Spleen (tissue), 11 donors: ENCODE measurements at regions not wholly inside any gene's neighbourhood (a gene's known extent, or its start where the extent isn't known, plus 50 kb on each side); places are given as distances from the start of the nearest gene placed in this dataset.

ENCODE experiments used
- DNase-seq: peaks from one replicate; pipeline ENCODE4 v3.0.0-alpha.2; 2020
- H3K27ac ChIP-seq, 8 donors: fragments of 200-600 bp; sonication (generic) in 7 of 8; 1 replicate in 4 of 8; 2 replicates in 4 of 8; pipeline versions ENCODE4 v1.5.0 to v1.8.0; 2016 to 2021; ENCODE audit warnings: inconsistent platforms in 4 of 8, mild to moderate bottlenecking in 4 of 8, moderate library complexity in 1 of 8
- H3K27me3 ChIP-seq, 7 donors: fragments of 200-600 bp; sonication (generic) in 6 of 7; replicated peaks in 1 of 7; 1 replicate in 4 of 7; 2 replicates in 3 of 7; pipeline versions ENCODE4 v1.5.0 to v1.8.0; 2016 to 2021; ENCODE audit warnings: inconsistent platforms in 3 of 7, mild to moderate bottlenecking in 1 of 7
- H3K36me3 ChIP-seq, 6 donors: fragments of 200-600 bp; sonication (generic) in 5 of 6; 1 replicate in 4 of 6; 2 replicates in 2 of 6; pipeline versions ENCODE4 v1.5.0 to v1.8.0; 2016 to 2021; ENCODE audit warnings: inconsistent platforms in 2 of 6
- H3K4me1 ChIP-seq, 6 donors: fragments of 200-600 bp; sonication (generic) in 5 of 6; 1 replicate in 3 of 6; 2 replicates in 3 of 6; pipeline versions ENCODE4 v1.5.0 to v1.8.0; 2016 to 2021; ENCODE audit warnings: inconsistent platforms in 3 of 6
- H3K4me3 ChIP-seq, 8 donors: fragments of 200-600 bp; sonication (generic) in 7 of 8; 1 replicate in 4 of 8; 2 replicates in 4 of 8; pipeline versions ENCODE4 v1.5.0 to v1.8.0; 2016 to 2021; ENCODE audit warnings: inconsistent platforms in 4 of 8, mild to moderate bottlenecking in 4 of 8, moderate library complexity in 2 of 8
- H3K9me3 ChIP-seq, 8 donors: fragments of 200-600 bp; sonication (generic) in 7 of 8; 1 replicate in 4 of 8; 2 replicates in 4 of 8; pipeline versions ENCODE4 v1.5.0 to v1.8.0; 2016 to 2021; ENCODE audit warnings: inconsistent platforms in 4 of 8
- POLR2A ChIP-seq, 3 donors: fragments of 450-650 bp; IDR thresholded peaks; one replicate each; pipeline ENCODE4 v1.5.1; 2017; ENCODE audit warnings: antibody characterized with exemption in 3 of 3, mild to moderate bottlenecking in 1 of 3
- POLR2AphosphoS5 ChIP-seq, 3 donors: sonication (generic); formaldehyde crosslinking; IDR thresholded peaks; one replicate each; pipeline ENCODE4 v1.5.1; 2017; ENCODE audit warnings: antibody characterized with exemption in 3 of 3
- WGBS, 5 donors: extraction: QIAGEN DNeasy Blood & Tissue Kit in 3 of 5; methylation state at CpG; one replicate each; pipeline versions ENCODE4 v1.1.5 to v1.1.7; 2013 to 2018; 5-methylcytosine and 5-hydroxymethylcytosine counted together
- intact Hi-C: fragments of 100-400 bp; cut with DNase I; formaldehyde crosslinking; loops from one replicate; pipeline ENCODE4 v1.15.0; 2023; ENCODE audit warnings: low total_unique reads
- TF ChIP-seq, protein P1 (sequence below), 11 experiments: fragments of 200-600 bp in 7 of 11; fragments of 450-650 bp in 4 of 11; sonication (generic) in 4 of 11; IDR thresholded peaks in 8 of 11; conservative IDR thresholded peaks in 3 of 11; 1 replicate in 7 of 11; 2 replicates in 4 of 11; pipeline versions ENCODE4 v1.4.0 to v1.8.0; 2016 to 2021; ENCODE audit warnings: antibody characterized with exemption in 11 of 11, inconsistent platforms in 4 of 11, mild to moderate bottlenecking in 1 of 11
- donor health status: healthy with polysubstance abuse.
- donor health status: DM: no; HTN: no; CAD: no; lungs with moderate emphysema.
- donor health status: DM: no; HTN: no; CAD: no.
- donor health status: Bipolar disorder and iron deficiency.
- donor health status: healthy.
- donor health status: DM: no; HTN: no; CAD: no.
- donor health status: DM: yes; HTN: yes; CAD: no.

DNA sequence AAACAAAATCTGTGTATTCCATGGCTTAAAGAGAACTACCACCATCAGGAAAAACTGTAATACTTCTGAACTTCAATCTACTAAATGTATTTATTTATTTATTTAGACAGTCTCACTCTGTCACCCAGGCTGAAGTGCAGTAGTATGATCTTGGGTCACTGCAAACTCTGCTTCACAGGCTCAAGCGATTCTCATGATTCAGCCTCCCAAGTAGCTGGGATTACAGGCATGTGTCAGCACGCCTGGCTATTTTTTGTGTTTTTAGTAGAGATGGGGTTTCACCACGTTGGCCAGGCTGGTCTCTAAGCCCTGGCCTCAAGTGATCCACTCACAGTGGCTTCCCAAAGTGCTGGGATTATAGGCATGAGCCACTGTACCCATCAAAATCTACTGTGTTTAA lies 202.3 kb upstream of the POU1F1 start:
- Histone ChIP-seq H3K27me3 (no peaks in the 10 kb centered on the region), H3K4me1 (no peaks in the 10 kb centered on the region), H3K36me3 (no peaks in the 10 kb centered on the region), H3K9me3 (peaks cover 0 to 9% (median 5%) of the 10 kb centered on the region in 8 donors), H3K4me3 (no peak overlapping the region), H3K27ac (no peak overlapping the region)
- no peak for DNase-seq
- WGBS, 5 donors: 72 to 82% (median 74%) methylated on average over 3 of the region's 3 CpGs
- intact Hi-C loops: no loop called here
- TF ChIP-seq POLR2A (IDR thresholded peaks at IDR 0.05) (no peak), POLR2AphosphoS5 (IDR thresholded peaks at IDR 0.05) (no peak)
- TF ChIP-seq, protein P1, sequence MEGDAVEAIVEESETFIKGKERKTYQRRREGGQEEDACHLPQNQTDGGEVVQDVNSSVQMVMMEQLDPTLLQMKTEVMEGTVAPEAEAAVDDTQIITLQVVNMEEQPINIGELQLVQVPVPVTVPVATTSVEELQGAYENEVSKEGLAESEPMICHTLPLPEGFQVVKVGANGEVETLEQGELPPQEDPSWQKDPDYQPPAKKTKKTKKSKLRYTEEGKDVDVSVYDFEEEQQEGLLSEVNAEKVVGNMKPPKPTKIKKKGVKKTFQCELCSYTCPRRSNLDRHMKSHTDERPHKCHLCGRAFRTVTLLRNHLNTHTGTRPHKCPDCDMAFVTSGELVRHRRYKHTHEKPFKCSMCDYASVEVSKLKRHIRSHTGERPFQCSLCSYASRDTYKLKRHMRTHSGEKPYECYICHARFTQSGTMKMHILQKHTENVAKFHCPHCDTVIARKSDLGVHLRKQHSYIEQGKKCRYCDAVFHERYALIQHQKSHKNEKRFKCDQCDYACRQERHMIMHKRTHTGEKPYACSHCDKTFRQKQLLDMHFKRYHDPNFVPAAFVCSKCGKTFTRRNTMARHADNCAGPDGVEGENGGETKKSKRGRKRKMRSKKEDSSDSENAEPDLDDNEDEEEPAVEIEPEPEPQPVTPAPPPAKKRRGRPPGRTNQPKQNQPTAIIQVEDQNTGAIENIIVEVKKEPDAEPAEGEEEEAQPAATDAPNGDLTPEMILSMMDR (IDR thresholded peaks at IDR 0.05 in 8 of 11, conservative IDR thresholded peaks at IDR 0.05 in 3 of 11): no peak

DNA sequence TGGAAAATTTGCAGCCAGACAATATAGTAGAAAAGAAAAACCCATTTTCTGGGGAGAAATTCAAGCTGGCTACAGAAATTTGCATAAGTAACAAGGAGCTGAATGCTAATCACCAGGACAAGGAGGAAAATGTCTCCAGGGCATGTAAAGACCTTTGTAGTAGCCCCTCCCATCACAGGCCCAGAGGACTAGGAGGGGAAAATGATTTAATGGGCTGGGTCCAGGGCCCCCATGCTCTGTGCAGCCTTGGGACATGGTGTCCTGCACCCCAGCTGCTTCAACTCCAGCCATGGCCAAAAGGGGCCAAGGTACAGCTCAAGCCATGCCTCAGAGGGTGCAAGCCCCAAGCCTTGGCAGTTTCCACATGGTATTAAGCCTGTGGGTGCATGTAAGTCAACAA lies 197.6 kb upstream of the POU1F1 start:
- H3K36me3 ChIP-seq: no peaks in the 10 kb centered on the region
- H3K4me1 ChIP-seq: no peaks in the 10 kb centered on the region
- DNase-seq: no peak
- no peak overlapping the region for H3K27ac ChIP-seq
- H3K4me3 ChIP-seq: no peak overlapping the region
- no peaks in the 10 kb centered on the region for H3K27me3 ChIP-seq
- H3K9me3 ChIP-seq: peaks cover 0 to 21% (median 8%) of the 10 kb centered on the region in 8 donors
- TF ChIP-seq POLR2AphosphoS5 (IDR thresholded peaks at IDR 0.05): no peak
- TF ChIP-seq POLR2A (IDR thresholded peaks at IDR 0.05): no peak
- TF ChIP-seq, protein P1 (IDR thresholded peaks at IDR 0.05 in 8 of 11, conservative IDR thresholded peaks at IDR 0.05 in 3 of 11): no peak
- intact Hi-C loops: no loop called here

DNA sequence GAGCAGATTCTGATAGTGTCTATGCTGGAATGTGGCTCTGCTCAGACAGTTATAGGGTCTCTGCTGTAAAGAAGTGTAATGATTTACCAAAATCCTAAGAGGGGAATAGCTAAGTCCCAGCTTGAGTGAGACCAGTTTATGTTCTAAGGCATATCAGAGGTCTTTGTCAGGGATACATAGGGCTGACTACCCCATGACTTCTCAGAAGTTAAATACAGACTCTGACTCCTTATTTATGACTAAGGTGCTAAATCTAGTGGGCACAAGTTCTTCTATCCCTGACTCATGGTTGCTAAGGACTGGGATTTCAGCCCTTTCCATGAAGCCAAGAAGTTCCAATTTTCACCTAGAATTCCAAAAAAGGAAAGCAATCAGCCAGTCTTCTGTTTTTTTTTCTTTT lies 192.6 kb upstream of the POU1F1 start:
- Histone ChIP-seq H3K4me3 (no peak overlapping the region), H3K4me1 (no peaks in the 10 kb centered on the region), H3K9me3 (peaks cover 0 to 26% (median 8%) of the 10 kb centered on the region in 8 donors), H3K27me3 (no peaks in the 10 kb centered on the region), H3K27ac (no peak overlapping the region), H3K36me3 (no peaks in the 10 kb centered on the region)
- intact Hi-C loops: no loop called here
- no peak for DNase-seq
- TF ChIP-seq POLR2AphosphoS5 (IDR thresholded peaks at IDR 0.05): no peak
- TF ChIP-seq, protein P1 (IDR thresholded peaks at IDR 0.05 in 8 of 11, conservative IDR thresholded peaks at IDR 0.05 in 3 of 11): no peak
- no peak for TF ChIP-seq POLR2A (IDR thresholded peaks at IDR 0.05)

DNA sequence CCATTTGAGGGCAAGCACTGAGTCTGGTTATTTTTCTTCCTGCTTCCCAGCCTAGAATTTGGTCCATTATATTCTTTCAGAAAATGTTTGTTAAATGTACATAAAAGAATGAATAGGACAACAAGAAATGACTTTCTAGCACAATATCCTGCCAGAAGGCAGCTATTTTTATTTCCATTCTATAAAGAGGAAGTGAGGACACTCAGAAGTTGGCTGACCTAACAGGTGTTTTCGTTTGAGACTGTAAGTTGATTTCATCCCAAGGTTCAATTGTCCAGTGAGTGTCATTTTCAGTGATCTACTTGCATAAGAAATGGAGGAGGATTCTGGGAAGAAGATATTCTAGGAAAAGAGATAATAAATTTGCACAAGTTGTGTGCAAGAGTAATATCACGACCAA lies 191.9 kb upstream of the POU1F1 start:
- Histone ChIP-seq H3K9me3 (peaks cover 0 to 26% (median 4%) of the 10 kb centered on the region in 8 donors), H3K27ac (no peak overlapping the region), H3K4me1 (no peaks in the 10 kb centered on the region), H3K36me3 (no peaks in the 10 kb centered on the region), H3K27me3 (no peaks in the 10 kb centered on the region), H3K4me3 (no peak overlapping the region)
- intact Hi-C loops: no loop called here
- TF ChIP-seq POLR2AphosphoS5 (IDR thresholded peaks at IDR 0.05) (no peak), POLR2A (IDR thresholded peaks at IDR 0.05) (no peak)
- TF ChIP-seq, protein P1 (IDR thresholded peaks at IDR 0.05 in 8 of 11, conservative IDR thresholded peaks at IDR 0.05 in 3 of 11): no peak
- WGBS, 5 donors: 5 to 50% (median 17%) methylated on average over 2 of the region's 2 CpGs
- no peak for DNase-seq
